Sigmoid colon (tissue), 4 donors: ENCODE measurements at regions not wholly inside any gene's neighbourhood (a gene's known extent, or its start where the extent isn't known, plus 50 kb on each side); places are given as distances from the start of the nearest gene placed in this dataset.

Source experiments
- EP300 ChIP-seq, 4 donors: sonication (generic); formaldehyde crosslinking; IDR thresholded peaks; one replicate each; pipeline ENCODE4 v1.6.1; 2017; ENCODE audit warnings: antibody characterized with exemption in 4 of 4
- POLR2AphosphoS5 ChIP-seq, 4 donors: sonication (generic); formaldehyde crosslinking; IDR thresholded peaks; one replicate each; pipeline ENCODE4 v1.6.1; 2017; ENCODE audit warnings: antibody characterized with exemption in 4 of 4
- TF ChIP-seq, protein P1 (sequence below), 4 experiments: fragments of 450-650 bp in 3 of 4; fragments of 200-600 bp in 1 of 4; IDR thresholded peaks; one replicate each; pipeline ENCODE4 v1.5.1; 2016 to 2019; ENCODE audit warnings: antibody characterized with exemption in 4 of 4, mild to moderate bottlenecking in 3 of 4, moderate library complexity in 2 of 4

DNA sequence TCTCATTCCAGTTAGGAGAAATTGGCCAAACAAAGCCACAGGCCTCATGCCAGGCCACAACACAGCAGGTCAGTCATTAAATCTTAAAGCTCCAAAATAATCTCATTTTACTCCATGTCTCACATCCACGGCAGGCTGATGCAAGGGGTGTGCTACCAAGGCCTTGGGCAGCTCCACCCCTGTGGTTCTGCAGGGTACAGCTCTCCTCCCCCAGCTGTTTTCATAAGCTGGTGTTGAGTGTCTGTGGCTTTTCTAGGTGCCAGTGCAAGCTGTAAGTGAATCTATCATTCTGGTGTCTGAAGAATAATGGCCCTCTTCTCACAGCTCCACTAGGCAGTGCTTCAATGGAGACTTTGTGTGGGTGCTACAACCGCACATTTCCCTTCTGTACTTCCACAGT, 949.2 kb downstream of the TECRL start:
- TF ChIP-seq, protein P1, sequence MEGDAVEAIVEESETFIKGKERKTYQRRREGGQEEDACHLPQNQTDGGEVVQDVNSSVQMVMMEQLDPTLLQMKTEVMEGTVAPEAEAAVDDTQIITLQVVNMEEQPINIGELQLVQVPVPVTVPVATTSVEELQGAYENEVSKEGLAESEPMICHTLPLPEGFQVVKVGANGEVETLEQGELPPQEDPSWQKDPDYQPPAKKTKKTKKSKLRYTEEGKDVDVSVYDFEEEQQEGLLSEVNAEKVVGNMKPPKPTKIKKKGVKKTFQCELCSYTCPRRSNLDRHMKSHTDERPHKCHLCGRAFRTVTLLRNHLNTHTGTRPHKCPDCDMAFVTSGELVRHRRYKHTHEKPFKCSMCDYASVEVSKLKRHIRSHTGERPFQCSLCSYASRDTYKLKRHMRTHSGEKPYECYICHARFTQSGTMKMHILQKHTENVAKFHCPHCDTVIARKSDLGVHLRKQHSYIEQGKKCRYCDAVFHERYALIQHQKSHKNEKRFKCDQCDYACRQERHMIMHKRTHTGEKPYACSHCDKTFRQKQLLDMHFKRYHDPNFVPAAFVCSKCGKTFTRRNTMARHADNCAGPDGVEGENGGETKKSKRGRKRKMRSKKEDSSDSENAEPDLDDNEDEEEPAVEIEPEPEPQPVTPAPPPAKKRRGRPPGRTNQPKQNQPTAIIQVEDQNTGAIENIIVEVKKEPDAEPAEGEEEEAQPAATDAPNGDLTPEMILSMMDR (IDR thresholded peaks at IDR 0.05): no peak
- TF ChIP-seq EP300 (IDR thresholded peaks at IDR 0.05) (no peak), POLR2AphosphoS5 (IDR thresholded peaks at IDR 0.05) (no peak)
